GM12865 (cell line): ENCODE measurements at regions not wholly inside any gene's neighbourhood (a gene's known extent, or its start where the extent isn't known, plus 50 kb on each side); places are given as distances from the start of the nearest gene placed in this dataset.

ENCODE experiments used
- DNase-seq: peaks from one replicate; pipeline ENCODE4 v3.0.0; 2010; ENCODE audit warnings: low read depth
- H3K4me3 ChIP-seq: 2 replicates; pipeline ENCODE4 v1.5.1; 2011; ENCODE audit warnings: mild to moderate bottlenecking, low read depth, low read length, control low read depth
- CTCF ChIP-seq: IDR thresholded peaks from 2 replicates; pipeline ENCODE4 v1.5.1; 2011; ENCODE audit warnings: low read length, control low read depth, low read depth, inconsistent platforms; ENCODE audit not compliant: insufficient read depth; ENCODE audit errors: missing control alignments

- no peak overlapping the region for H3K4me3 ChIP-seq
- TF ChIP-seq CTCF, result no peak
- DNase-seq, result no peak
Measured at GRCh38 chr13:111555903-111556302, 235.5 kb downstream of the TEX29 start.

- no peak for TF ChIP-seq CTCF
- no peak overlapping the region for H3K4me3 ChIP-seq
- no peak for DNase-seq
Measured at GRCh38 chr13:111556496-111556895, 236.1 kb downstream of the TEX29 start.

- no peak for TF ChIP-seq CTCF
- H3K4me3 ChIP-seq, result no peak overlapping the region
Measured at GRCh38 chr13:111557921-111558699, 237.7 kb downstream of the TEX29 start.

GRCh38 chr13:111558700-111559088 lies 238.3 kb downstream of the TEX29 start:
- DNase-seq, result no peak

More at GRCh38 chr13:111557921-111558699, 237.7 kb downstream of the TEX29 start:
- no peak for DNase-seq

GRCh38 chr13:111559612-111560403 lies 239.4 kb downstream of the TEX29 start:
- DNase-seq, result no peak
- H3K4me3 ChIP-seq, result no peak overlapping the region
- no peak for TF ChIP-seq CTCF

More at GRCh38 chr13:111558700-111559088, 238.3 kb downstream of the TEX29 start:
- no peak overlapping the region for H3K4me3 ChIP-seq
- no peak for TF ChIP-seq CTCF

GRCh38 chr13:111561091-111561781 lies 240.8 kb downstream of the TEX29 start:
- TF ChIP-seq CTCF, result no peak
- H3K4me3 ChIP-seq, result no peak overlapping the region
- no peak for DNase-seq
